A549 (cell line): ENCODE measurements at regions not wholly inside any gene's neighbourhood (a gene's known extent, or its start where the extent isn't known, plus 50 kb on each side); places are given as distances from the start of the nearest gene placed in this dataset.

ENCODE experiments used
- ATAC-seq, 2 experiments: fragments of 200-7000 bp in 1 of 2; fragments of >200 bp in 1 of 2; cut with Nextera tagmentation in 1 of 2; cut with Tn5 transposase in 1 of 2; 3 replicates each; pipeline versions ENCODE4 v1.8.0 to v1.9.1; 2018 to 2020; ENCODE audit warnings: mild to moderate bottlenecking in 1 of 2, moderate library complexity in 1 of 2
- CTCF ChIA-PET: fragments of 300-600 bp; sonication (Branson Sonifier 250); formaldehyde crosslinking; extraction: SDS; loops from one replicate; lab custom pipeline; 2021; ENCODE audit warnings: antibody characterized with exemption, inconsistent platforms; lab: Yijun Ruan, JAX
- POLR2A ChIA-PET: fragments of 350-600 bp; formaldehyde crosslinking; extraction: SDS; loops from one replicate; lab custom pipeline; 2021; ENCODE audit warnings: antibody characterized with exemption, inconsistent platforms; lab: Yijun Ruan, JAX
- DNase-seq, 2 experiments: peaks; one replicate each; pipeline versions ENCODE4 v3.0.0 to v3.0.0-alpha.2; 2011 to 2016; ENCODE audit warnings: low read depth in 1 of 2, low spot score in 1 of 2
- FAIRE-seq: peaks from 2 replicates; lab custom pipeline; 2011; peaks lifted over from hg19 to GRCh38; lab: Jason Lieb, UNC
- H3K27ac ChIP-seq, 2 experiments: fragments of >200 bp; sonication (Bioruptor Twin); formaldehyde crosslinking; 3 replicates each; pipeline ENCODE4 v1.5.1; 2016 to 2017
- H3K4me1 ChIP-seq: fragments of >200 bp; sonication (Bioruptor Twin); formaldehyde crosslinking; 3 replicates; pipeline ENCODE4 v1.6.1; 2016
- H3K4me2 ChIP-seq: fragments of >200 bp; sonication (Bioruptor Twin); formaldehyde crosslinking; 3 replicates; pipeline ENCODE4 v1.6.1; 2016
- H3K4me3 ChIP-seq: fragments of >200 bp; sonication (Bioruptor Twin); formaldehyde crosslinking; 3 replicates; pipeline ENCODE4 v1.5.1; 2016
- H3K9me3 ChIP-seq: fragments of >200 bp; sonication (Bioruptor Twin); formaldehyde crosslinking; 3 replicates; pipeline ENCODE4 v1.6.1; 2016
- CEBPB ChIP-seq, 2 experiments: fragments of >200 bp in 1 of 2; sonication (Bioruptor Twin) in 1 of 2; formaldehyde crosslinking in 1 of 2; IDR thresholded peaks; 2 replicates each; pipeline ENCODE4 v1.6.1; 2012 to 2016
- CHD2 ChIP-seq: fragments of 150-350 bp; IDR thresholded peaks from 2 replicates; pipeline ENCODE4 v1.6.1; 2014; ENCODE audit warnings: low read length; ENCODE audit not compliant: partially characterized antibody
- CHD4 ChIP-seq: fragments of 200-600 bp; sonication (generic); IDR thresholded peaks from 2 replicates; pipeline ENCODE4 v1.6.1; 2016; ENCODE audit warnings: antibody characterized with exemption, mild to moderate bottlenecking, borderline replicate concordance
- EHF ChIP-seq: fragments of 250-450 bp; sonication (Bioruptor Pico); IDR thresholded peaks from 2 replicates; pipeline ENCODE4 v1.5.0; 2020; ENCODE audit warnings: mild to moderate bottlenecking
- EHMT2 ChIP-seq: fragments of 200-600 bp; sonication (generic); IDR thresholded peaks from 2 replicates; pipeline ENCODE4 v1.6.1; 2016; ENCODE audit warnings: antibody characterized with exemption, low read depth, mild to moderate bottlenecking, moderate library complexity
- EP300 ChIP-seq, 2 experiments: fragments of >200 bp; sonication (Bioruptor Twin); formaldehyde crosslinking; IDR thresholded peaks; 2 replicates in 1 of 2; 3 replicates in 1 of 2; pipeline ENCODE4 v1.6.1; 2016 to 2017
- FOSB ChIP-seq: fragments of 250-450 bp; sonication (Bioruptor Pico); IDR thresholded peaks from 2 replicates; pipeline ENCODE4 v1.5.0; 2020; ENCODE audit warnings: mild to moderate bottlenecking, moderate library complexity
- HOXB13 ChIP-seq: fragments of 250-450 bp; sonication (Bioruptor Pico); IDR thresholded peaks from 2 replicates; pipeline ENCODE4 v1.5.0; 2020; ENCODE audit warnings: low read depth, mild to moderate bottlenecking, moderate library complexity
- KDM1A ChIP-seq: fragments of 200-600 bp; sonication (generic); IDR thresholded peaks from 2 replicates; pipeline ENCODE4 v1.6.1; 2016; ENCODE audit warnings: low read depth, mild to moderate bottlenecking
- MYC ChIP-seq: IDR thresholded peaks from 2 replicates; pipeline ENCODE4 v1.6.1; 2012; ENCODE audit warnings: mild to moderate bottlenecking, inconsistent platforms, low read length, improper control_type of control experiment, borderline replicate concordance
- NFE2L2 ChIP-seq: fragments of 150-350 bp; conservative IDR thresholded peaks from 2 replicates; pipeline ENCODE4 v1.6.1; 2014; ENCODE audit warnings: low read length
- PHF8 ChIP-seq: fragments of 200-600 bp; sonication (generic); IDR thresholded peaks from 2 replicates; pipeline ENCODE4 v1.6.1; 2016; ENCODE audit warnings: low read depth, mild to moderate bottlenecking, antibody characterized with exemption, moderate library complexity, borderline replicate concordance
- RAD21 ChIP-seq, 2 experiments: fragments of >200 bp in 1 of 2; sonication (Bioruptor Twin) in 1 of 2; formaldehyde crosslinking in 1 of 2; IDR thresholded peaks in 1 of 2; conservative IDR thresholded peaks in 1 of 2; 2 replicates in 1 of 2; 3 replicates in 1 of 2; pipeline ENCODE4 v1.6.1; 2012 to 2018; ENCODE audit warnings: inconsistent platforms in 1 of 2
- RFX5 ChIP-seq: fragments of 450-650 bp; IDR thresholded peaks from 2 replicates; pipeline ENCODE4 v1.7.1; 2014; ENCODE audit warnings: antibody characterized with exemption, mild to moderate bottlenecking, moderate library complexity
- RNF2 ChIP-seq: fragments of 200-600 bp; sonication (generic); IDR thresholded peaks from 2 replicates; pipeline ENCODE4 v1.6.1; 2016; ENCODE audit warnings: low read depth, mild to moderate bottlenecking, antibody characterized with exemption, moderate library complexity, borderline replicate concordance
- SREBF2 ChIP-seq: fragments of 450-650 bp; IDR thresholded peaks from 2 replicates; pipeline ENCODE4 v1.6.1; 2014; ENCODE audit warnings: mild to moderate bottlenecking, moderate library complexity
- ZC3H11A ChIP-seq: fragments of 450-650 bp; IDR thresholded peaks from 2 replicates; pipeline ENCODE4 v1.6.1; 2014; ENCODE audit warnings: antibody characterized with exemption, mild to moderate bottlenecking
- ZNF302 ChIP-seq: fragments of 250-450 bp; sonication (Bioruptor Pico); IDR thresholded peaks from 2 replicates; pipeline ENCODE4 v1.9.0; 2021; ENCODE audit warnings: inconsistent platforms, mild to moderate bottlenecking, moderate library complexity
- WGBS: methylation state at CpG from one replicate; pipeline ENCODE4 v1.1.6; 2017; ENCODE audit errors: missing lambda C conversion rate; 5-methylcytosine and 5-hydroxymethylcytosine counted together
- TF ChIP-seq, protein P1 (sequence below): fragments of >200 bp; sonication (Bioruptor Twin); formaldehyde crosslinking; IDR thresholded peaks from 2 replicates; pipeline ENCODE4 v1.6.1; 2016
- TF ChIP-seq, protein P2 (sequence below): fragments of 200-600 bp; sonication (generic); IDR thresholded peaks from 2 replicates; pipeline ENCODE4 v1.6.1; 2016; ENCODE audit warnings: antibody characterized with exemption, mild to moderate bottlenecking, moderate library complexity
- TF ChIP-seq, protein P3 (sequence below): fragments of 250-450 bp; sonication (Bioruptor Pico); IDR thresholded peaks from 2 replicates; pipeline ENCODE4 v1.5.0; 2020; ENCODE audit warnings: low read depth, mild to moderate bottlenecking, moderate library complexity

- CTCF ChIA-PET, result no interaction called here
These were observed 516.8 kb downstream of the OLFM4 start for GRCh38 chr13:53545340-53545941.

DNA sequence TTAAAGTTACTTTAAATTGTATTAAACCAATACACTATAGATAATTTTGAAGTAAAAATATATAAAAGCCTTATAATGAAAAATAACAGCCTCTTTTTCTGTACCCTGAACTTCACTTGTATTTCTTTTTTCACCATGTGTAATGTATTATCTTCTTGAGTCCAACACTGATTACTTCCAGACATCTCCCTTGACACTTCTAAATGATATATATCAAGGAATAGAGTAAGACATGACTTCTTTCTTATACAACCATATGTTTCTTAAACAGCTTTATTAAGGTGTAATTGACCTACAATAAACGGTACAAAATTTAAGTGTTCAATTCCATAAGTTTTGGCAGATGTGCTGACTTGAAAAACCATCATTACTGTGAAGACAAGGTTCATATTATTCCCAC lies 531.9 kb downstream of the OLFM4 start:
- H3K4me2 ChIP-seq, result no peak overlapping the region
- no peak overlapping the region for H3K4me3 ChIP-seq
- TF ChIP-seq CHD2 (no peak), EHF (CRISPR knock-in tag) (no peak), ZC3H11A (no peak), CEBPB (IDR thresholded peaks at IDR 0.05) (no peak), ZNF302 (CRISPR knock-in tag) (no peak), EHMT2 (no peak), SREBF2 (no peak), FOSB (CRISPR knock-in tag) (no peak), RFX5 (no peak), HOXB13 (CRISPR knock-in tag) (no peak), NFE2L2 (no peak)
- TF ChIP-seq, protein P1, sequence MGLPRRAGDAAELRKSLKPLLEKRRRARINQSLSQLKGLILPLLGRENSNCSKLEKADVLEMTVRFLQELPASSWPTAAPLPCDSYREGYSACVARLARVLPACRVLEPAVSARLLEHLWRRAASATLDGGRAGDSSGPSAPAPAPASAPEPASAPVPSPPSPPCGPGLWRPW, result no peak
- TF ChIP-seq, protein P2, sequence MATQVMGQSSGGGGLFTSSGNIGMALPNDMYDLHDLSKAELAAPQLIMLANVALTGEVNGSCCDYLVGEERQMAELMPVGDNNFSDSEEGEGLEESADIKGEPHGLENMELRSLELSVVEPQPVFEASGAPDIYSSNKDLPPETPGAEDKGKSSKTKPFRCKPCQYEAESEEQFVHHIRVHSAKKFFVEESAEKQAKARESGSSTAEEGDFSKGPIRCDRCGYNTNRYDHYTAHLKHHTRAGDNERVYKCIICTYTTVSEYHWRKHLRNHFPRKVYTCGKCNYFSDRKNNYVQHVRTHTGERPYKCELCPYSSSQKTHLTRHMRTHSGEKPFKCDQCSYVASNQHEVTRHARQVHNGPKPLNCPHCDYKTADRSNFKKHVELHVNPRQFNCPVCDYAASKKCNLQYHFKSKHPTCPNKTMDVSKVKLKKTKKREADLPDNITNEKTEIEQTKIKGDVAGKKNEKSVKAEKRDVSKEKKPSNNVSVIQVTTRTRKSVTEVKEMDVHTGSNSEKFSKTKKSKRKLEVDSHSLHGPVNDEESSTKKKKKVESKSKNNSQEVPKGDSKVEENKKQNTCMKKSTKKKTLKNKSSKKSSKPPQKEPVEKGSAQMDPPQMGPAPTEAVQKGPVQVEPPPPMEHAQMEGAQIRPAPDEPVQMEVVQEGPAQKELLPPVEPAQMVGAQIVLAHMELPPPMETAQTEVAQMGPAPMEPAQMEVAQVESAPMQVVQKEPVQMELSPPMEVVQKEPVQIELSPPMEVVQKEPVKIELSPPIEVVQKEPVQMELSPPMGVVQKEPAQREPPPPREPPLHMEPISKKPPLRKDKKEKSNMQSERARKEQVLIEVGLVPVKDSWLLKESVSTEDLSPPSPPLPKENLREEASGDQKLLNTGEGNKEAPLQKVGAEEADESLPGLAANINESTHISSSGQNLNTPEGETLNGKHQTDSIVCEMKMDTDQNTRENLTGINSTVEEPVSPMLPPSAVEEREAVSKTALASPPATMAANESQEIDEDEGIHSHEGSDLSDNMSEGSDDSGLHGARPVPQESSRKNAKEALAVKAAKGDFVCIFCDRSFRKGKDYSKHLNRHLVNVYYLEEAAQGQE, result no peak
- no peaks in the 10 kb centered on the region for H3K4me1 ChIP-seq
- 0% methylated on average over 1 of the region's 1 CpG for WGBS
- ATAC-seq, result no peak
- FAIRE-seq, result no peak
- H3K9me3 ChIP-seq, result no peaks in the 10 kb centered on the region
- H3K27ac ChIP-seq, result no peak overlapping the region
- no peak for DNase-seq
- ChIA-PET CTCF (no interaction called here), POLR2A (no interaction called here)

More at GRCh38 chr13:53545340-53545941, 516.8 kb downstream of the OLFM4 start:
- no peaks in the 10 kb centered on the region for H3K9me3 ChIP-seq
- FAIRE-seq (no peak), ATAC-seq (no peak), DNase-seq (no peak)
- no peak overlapping the region for H3K4me2 ChIP-seq
- no peak overlapping the region for H3K27ac ChIP-seq
- H3K4me1 ChIP-seq, result no peaks in the 10 kb centered on the region
- TF ChIP-seq, protein P1, result no peak
- TF ChIP-seq KDM1A (no peak), EP300 (IDR thresholded peaks at IDR 0.05) (no peak), PHF8 (no peak)
- TF ChIP-seq, protein P3, sequence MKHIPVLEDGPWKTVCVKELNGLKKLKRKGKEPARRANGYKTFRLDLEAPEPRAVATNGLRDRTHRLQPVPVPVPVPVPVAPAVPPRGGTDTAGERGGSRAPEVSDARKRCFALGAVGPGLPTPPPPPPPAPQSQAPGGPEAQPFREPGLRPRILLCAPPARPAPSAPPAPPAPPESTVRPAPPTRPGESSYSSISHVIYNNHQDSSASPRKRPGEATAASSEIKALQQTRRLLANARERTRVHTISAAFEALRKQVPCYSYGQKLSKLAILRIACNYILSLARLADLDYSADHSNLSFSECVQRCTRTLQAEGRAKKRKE (CRISPR knock-in tag), result no peak
- WGBS, result no CpG with 5 or more reads among the region's 1 CpG
- POLR2A ChIA-PET, result no interaction called here
- no peak overlapping the region for H3K4me3 ChIP-seq

GRCh38 chr13:53562419-53562818 lies 533.8 kb downstream of the OLFM4 start:
- Histone ChIP-seq H3K4me2 (no peak overlapping the region), H3K27ac (no peak overlapping the region), H3K9me3 (no peaks in the 10 kb centered on the region), H3K4me3 (no peak overlapping the region), H3K4me1 (no peaks in the 10 kb centered on the region)
- ChIA-PET CTCF (no interaction called here), POLR2A (no interaction called here)
- TF ChIP-seq MYC (no peak), RAD21 (conservative IDR thresholded peaks at IDR 0.05 in 1 of 2, IDR thresholded peaks at IDR 0.05 in 1 of 2) (no peak), FOSB (CRISPR knock-in tag) (no peak), RNF2 (no peak), CHD4 (no peak)
- TF ChIP-seq, protein P1, result no peak
- DNase-seq, result no peak
- WGBS, result 2% methylated on average over 2 of the region's 2 CpGs
- FAIRE-seq, result no peak
- ATAC-seq, result no peak
